Endodermal cell (in vitro differentiated cells): ENCODE measurements at regions not wholly inside any gene's neighbourhood (a gene's known extent, or its start where the extent isn't known, plus 50 kb on each side); places are given as distances from the start of the nearest gene placed in this dataset.

Experiments
- DNase-seq: peaks from one replicate; pipeline ENCODE4 v3.0.0-alpha.2; 2017
- H3K27ac ChIP-seq: 2 replicates; pipeline ENCODE4 v1.5.1; 2013; ENCODE audit warnings: mild to moderate bottlenecking, low read depth, low read length, moderate library complexity
- H3K27me3 ChIP-seq: 2 replicates; pipeline ENCODE4 v1.6.1; 2013; ENCODE audit warnings: mild to moderate bottlenecking, low read length, moderate library complexity; ENCODE audit not compliant: insufficient read depth, control insufficient read depth, poor library complexity, severe bottlenecking
- H3K36me3 ChIP-seq: 2 replicates; pipeline ENCODE4 v1.7.0; 2013; ENCODE audit warnings: mild to moderate bottlenecking, low read length, moderate library complexity; ENCODE audit not compliant: control insufficient read depth, insufficient read depth
- H3K4me1 ChIP-seq: one replicate; pipeline ENCODE4 v1.7.0; 2013; ENCODE audit warnings: low read length; ENCODE audit not compliant: control insufficient read depth, insufficient read depth
- H3K4me3 ChIP-seq: 2 replicates; pipeline ENCODE4 v1.5.1; 2013; ENCODE audit warnings: mild to moderate bottlenecking, low read length, moderate library complexity
- H3K9ac ChIP-seq: 2 replicates; pipeline ENCODE4 v1.6.1; 2013; ENCODE audit warnings: mild to moderate bottlenecking, low read length, moderate library complexity; ENCODE audit not compliant: poor library complexity, severe bottlenecking; ENCODE audit errors: extremely low read depth
- H3K9me3 ChIP-seq: 2 replicates; pipeline ENCODE4 v1.6.1; 2013; ENCODE audit warnings: mild to moderate bottlenecking, low read length, moderate library complexity; ENCODE audit not compliant: control insufficient read depth
- H3K27ac Mint-ChIP-seq: 2 replicates; pipeline ENCODE4 v1.8.0; 2020; ENCODE audit warnings: mixed read lengths
- H3K27me3 Mint-ChIP-seq: 2 replicates; pipeline ENCODE4 v1.8.0; 2021; ENCODE audit warnings: mild to moderate bottlenecking, mixed read lengths; ENCODE audit not compliant: insufficient read depth
- H3K36me3 Mint-ChIP-seq: 2 replicates; pipeline ENCODE4 v1.8.0; 2020; ENCODE audit warnings: low read depth, mixed read lengths
- H3K4me1 Mint-ChIP-seq: 2 replicates; pipeline ENCODE4 v1.8.0; 2020; ENCODE audit warnings: mixed read lengths
- H3K4me3 Mint-ChIP-seq: 2 replicates; pipeline ENCODE4 v1.8.0; 2020; ENCODE audit warnings: mild to moderate bottlenecking, moderate library complexity, mixed read lengths
- H3K9me3 Mint-ChIP-seq: 2 replicates; pipeline ENCODE4 v1.8.0; 2020; ENCODE audit warnings: mild to moderate bottlenecking, mixed read lengths
- WGBS, 2 experiments: methylation state at CpG; one replicate each; pipeline versions ENCODE4 v1.1.5 to v1.1.7; 2013; ENCODE audit warnings: missing lambda C conversion rate in 2 of 2, mixed read lengths in 1 of 2; ENCODE audit not compliant: insufficient coverage in 1 of 2, insufficient read length in 1 of 2; 5-methylcytosine and 5-hydroxymethylcytosine counted together
- TF ChIP-seq, protein P1 (sequence below): fragments of 200-600 bp; sonication (generic); conservative IDR thresholded peaks from 2 replicates; pipeline ENCODE4 v1.5.0; 2021; ENCODE audit warnings: antibody characterized with exemption, mild to moderate bottlenecking

DNA sequence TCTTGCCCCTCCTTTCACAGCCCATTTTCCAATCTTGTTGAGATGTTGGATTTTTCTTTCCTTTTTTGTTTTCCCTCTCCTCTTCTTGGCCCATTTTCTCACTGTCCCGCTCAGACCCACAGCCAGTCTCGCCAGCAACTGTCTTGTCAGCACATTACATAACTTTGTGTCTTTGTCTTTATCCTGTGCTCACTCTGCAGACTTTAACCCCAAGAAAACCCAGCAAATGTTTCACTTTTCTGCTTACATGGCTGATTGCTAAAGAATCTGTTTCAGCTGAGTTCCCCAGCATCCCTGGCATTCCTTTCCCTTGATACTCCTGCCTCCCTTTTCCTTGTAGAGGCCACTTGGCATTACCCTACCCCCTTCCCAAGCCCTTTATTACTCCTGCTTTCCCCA lies 74.6 kb downstream of the ZNF648 start:
- Histone ChIP-seq H3K9me3 (no peaks in the 10 kb centered on the region), H3K4me3 (no peak overlapping the region), H3K9ac (no peak overlapping the region), H3K36me3 (no peaks in the 10 kb centered on the region), H3K4me1 (peaks cover 7% of the 10 kb centered on the region), H3K27me3 (peaks cover 34% of the 10 kb centered on the region), H3K27ac (no peak overlapping the region)
- Mint-ChIP-seq H3K27ac (no peak overlapping the region), H3K9me3 (no peaks in the 10 kb centered on the region), H3K27me3 (peaks cover 1% of the 10 kb centered on the region), H3K36me3 (no peaks in the 10 kb centered on the region), H3K4me3 (no peak overlapping the region), H3K4me1 (peaks cover 19% of the 10 kb centered on the region)
- 88 to 90% methylated on average over 2 of the region's 2 CpGs for WGBS, 2 experiments
- no peak for DNase-seq
- TF ChIP-seq, protein P1, sequence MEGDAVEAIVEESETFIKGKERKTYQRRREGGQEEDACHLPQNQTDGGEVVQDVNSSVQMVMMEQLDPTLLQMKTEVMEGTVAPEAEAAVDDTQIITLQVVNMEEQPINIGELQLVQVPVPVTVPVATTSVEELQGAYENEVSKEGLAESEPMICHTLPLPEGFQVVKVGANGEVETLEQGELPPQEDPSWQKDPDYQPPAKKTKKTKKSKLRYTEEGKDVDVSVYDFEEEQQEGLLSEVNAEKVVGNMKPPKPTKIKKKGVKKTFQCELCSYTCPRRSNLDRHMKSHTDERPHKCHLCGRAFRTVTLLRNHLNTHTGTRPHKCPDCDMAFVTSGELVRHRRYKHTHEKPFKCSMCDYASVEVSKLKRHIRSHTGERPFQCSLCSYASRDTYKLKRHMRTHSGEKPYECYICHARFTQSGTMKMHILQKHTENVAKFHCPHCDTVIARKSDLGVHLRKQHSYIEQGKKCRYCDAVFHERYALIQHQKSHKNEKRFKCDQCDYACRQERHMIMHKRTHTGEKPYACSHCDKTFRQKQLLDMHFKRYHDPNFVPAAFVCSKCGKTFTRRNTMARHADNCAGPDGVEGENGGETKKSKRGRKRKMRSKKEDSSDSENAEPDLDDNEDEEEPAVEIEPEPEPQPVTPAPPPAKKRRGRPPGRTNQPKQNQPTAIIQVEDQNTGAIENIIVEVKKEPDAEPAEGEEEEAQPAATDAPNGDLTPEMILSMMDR: no peak

DNA sequence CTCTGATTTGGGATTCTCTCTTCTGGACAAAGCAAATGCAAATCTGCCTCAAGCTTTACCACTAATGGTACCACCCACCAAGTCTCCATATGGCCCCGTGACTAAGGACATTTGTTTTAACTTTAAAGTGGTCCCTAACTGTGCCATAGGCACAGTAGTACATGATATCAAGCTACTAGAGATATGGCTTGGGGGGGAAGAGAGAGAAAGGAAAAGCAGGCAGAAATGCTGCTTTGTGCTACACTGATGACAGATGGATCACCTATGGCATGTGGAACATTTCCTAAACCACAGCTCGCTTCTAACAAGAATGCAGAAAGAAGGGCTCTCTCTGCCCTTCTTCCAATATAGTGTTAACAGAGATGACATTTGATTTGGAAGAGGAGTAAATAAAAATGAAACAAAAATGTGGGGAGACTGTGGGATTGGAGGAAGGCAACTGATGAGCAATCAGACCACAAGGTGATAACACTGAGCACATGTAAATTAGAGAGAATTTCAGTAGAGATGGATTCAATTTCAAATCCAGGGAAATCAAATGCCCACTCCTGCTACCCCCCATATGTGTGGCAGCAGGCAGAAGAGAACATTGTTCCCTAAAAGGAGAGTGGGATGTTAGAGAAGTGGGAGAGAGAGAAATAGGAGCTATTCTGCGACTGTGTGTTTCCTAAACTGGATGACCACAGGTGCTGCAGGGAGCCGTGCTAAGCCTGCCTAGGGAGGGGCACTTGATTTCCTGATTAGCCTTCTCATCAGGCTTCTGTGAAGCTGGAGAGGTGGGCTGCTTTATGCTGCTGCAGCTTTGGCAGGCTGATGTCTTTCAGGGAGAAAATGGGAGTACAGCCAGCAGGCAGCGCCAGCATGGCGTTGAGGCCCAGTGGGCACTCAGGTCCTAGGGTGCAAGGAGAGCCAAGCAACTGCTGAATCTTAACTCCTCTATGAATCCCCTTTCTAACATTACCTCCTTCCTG lies 75.3 kb downstream of the ZNF648 start:
- Mint-ChIP-seq H3K4me3 (no peak overlapping the region), H3K9me3 (no peaks in the 10 kb centered on the region), H3K4me1 (peaks cover 19% of the 10 kb centered on the region), H3K27ac (no peak overlapping the region), H3K27me3 (peaks cover 1% of the 10 kb centered on the region), H3K36me3 (no peaks in the 10 kb centered on the region)
- Histone ChIP-seq H3K27me3 (peaks cover 41% of the 10 kb centered on the region), H3K9me3 (no peaks in the 10 kb centered on the region), H3K9ac (no peak overlapping the region), H3K4me1 (peaks cover 7% of the 10 kb centered on the region), H3K4me3 (no peak overlapping the region), H3K27ac (no peak overlapping the region), H3K36me3 (no peaks in the 10 kb centered on the region)
- DNase-seq: peak; percentile 55
- TF ChIP-seq, protein P1: no peak
- WGBS, 2 experiments: 53 to 76% methylated on average over 3 to 6 of the region's 6 CpGs

DNA sequence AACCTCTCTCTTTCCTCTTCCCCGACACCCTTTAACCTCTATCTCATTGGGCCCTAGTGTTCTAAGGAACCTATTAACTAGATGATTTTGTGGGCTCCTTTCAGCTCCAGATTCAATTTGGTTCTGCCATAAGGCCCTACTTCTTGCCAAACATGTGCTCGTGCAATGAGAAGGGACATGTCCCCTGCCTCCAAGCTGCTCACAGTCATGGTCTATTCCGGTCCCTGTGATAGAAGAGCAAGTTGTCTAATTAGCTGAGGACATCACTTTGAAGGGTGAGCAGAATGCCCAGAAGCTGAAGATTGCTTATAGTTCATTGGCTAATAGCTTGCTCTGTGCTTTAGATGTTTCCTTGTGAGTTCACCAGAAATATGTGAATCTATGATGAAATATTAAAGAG lies 76.2 kb downstream of the ZNF648 start:
- Histone ChIP-seq H3K36me3 (no peaks in the 10 kb centered on the region), H3K9ac (no peak overlapping the region), H3K4me1 (peaks cover 7% of the 10 kb centered on the region), H3K27ac (no peak overlapping the region), H3K9me3 (no peaks in the 10 kb centered on the region), H3K4me3 (no peak overlapping the region), H3K27me3 (peaks cover 42% of the 10 kb centered on the region)
- TF ChIP-seq, protein P1: no peak
- Mint-ChIP-seq H3K27ac (no peak overlapping the region), H3K4me3 (no peak overlapping the region), H3K27me3 (peaks cover 1% of the 10 kb centered on the region), H3K36me3 (no peaks in the 10 kb centered on the region), H3K4me1 (peaks cover 19% of the 10 kb centered on the region), H3K9me3 (no peaks in the 10 kb centered on the region)
- DNase-seq: no peak
- 80 to 93% methylated on average over 1 to 3 of the region's 3 CpGs for WGBS, 2 experiments
